GM21515 (cell line): ENCODE measurements at regions not wholly inside any gene's neighbourhood (a gene's known extent, or its start where the extent isn't known, plus 50 kb on each side); places are given as distances from the start of the nearest gene placed in this dataset.
A peak's percentile ranks its signal among the peaks of the same experiment; 100 is the strongest.

ENCODE experiments used
- ATAC-seq: cut with Tn5 transposase; IDR thresholded peaks from one replicate; pipeline ENCODE4 v1.9.1; 2021; ENCODE audit not compliant: unreplicated experiment

- ATAC-seq = no peak
Measured at GRCh38 chrX:121102101-121102500, 54.7 kb downstream of the GLUD2 start.

GRCh38 chrX:121103381-121103780, 56.0 kb downstream of the GLUD2 start:
- no peak for ATAC-seq

GRCh38 chrX:121106484-121107235, 59.2 kb downstream of the GLUD2 start:
- ATAC-seq = no peak

GRCh38 chrX:121109986-121110385, 62.6 kb downstream of the GLUD2 start:
- no peak for ATAC-seq

- ATAC-seq = no peak
Measured at GRCh38 chrX:121110536-121110935, 63.1 kb downstream of the GLUD2 start.

GRCh38 chrX:121114691-121115090, 67.3 kb downstream of the GLUD2 start:
- ATAC-seq = no peak

- ATAC-seq = no peak
Measured at GRCh38 chrX:121120690-121121605, 73.5 kb downstream of the GLUD2 start.

GRCh38 chrX:121122332-121122731, 74.9 kb downstream of the GLUD2 start:
- no peak for ATAC-seq

GRCh38 chrX:121128925-121129877, 81.8 kb downstream of the GLUD2 start:
- ATAC-seq = no peak

GRCh38 chrX:121132675-121133074, 85.3 kb downstream of the GLUD2 start:
- no peak for ATAC-seq

GRCh38 chrX:121135488-121136207, 88.2 kb downstream of the GLUD2 start:
- no peak for ATAC-seq

GRCh38 chrX:121146059-121146628, 98.7 kb downstream of the GLUD2 start:
- no peak for ATAC-seq

GRCh38 chrX:121150217-121150616, 102.8 kb downstream of the GLUD2 start:
- no peak for ATAC-seq

- peak; percentile 85 for ATAC-seq
Measured at GRCh38 chrX:121151293-121151692, 103.9 kb downstream of the GLUD2 start.

GRCh38 chrX:121154858-121155404, 107.5 kb downstream of the GLUD2 start:
- ATAC-seq = no peak

- ATAC-seq = peak; percentile 77
Measured at GRCh38 chrX:121160987-121161386, 113.6 kb downstream of the GLUD2 start.

GRCh38 chrX:121161501-121161933, 114.1 kb downstream of the GLUD2 start:
- peak; percentile 49 for ATAC-seq

GRCh38 chrX:121163443-121163842, 116.0 kb downstream of the GLUD2 start:
- no peak for ATAC-seq

GRCh38 chrX:121165930-121166359, 118.5 kb downstream of the GLUD2 start:
- ATAC-seq = no peak
